SK-N-SH treated with all-trans-retinoic acid at 6 μM for 48 hours (cell line): ENCODE measurements at regions not wholly inside any gene's neighbourhood (a gene's known extent, or its start where the extent isn't known, plus 50 kb on each side); places are given as distances from the start of the nearest gene placed in this dataset.

Source experiments
- ATAC-seq: fragments of 200-7000 bp; cut with Tn5 transposase; 3 replicates; pipeline ENCODE4 v1.9.1; 2020; ENCODE audit warnings: mild to moderate bottlenecking, moderate library complexity
- ARNTL ChIP-seq: fragments of 450-650 bp; formaldehyde crosslinking; IDR thresholded peaks from 2 replicates; pipeline ENCODE4 v1.5.0; 2020; ENCODE audit warnings: low read depth, mild to moderate bottlenecking, moderate library complexity, borderline replicate concordance
- BACH2 ChIP-seq: fragments of 250-450 bp; sonication (Bioruptor Pico); IDR thresholded peaks from 2 replicates; pipeline ENCODE4 v1.9.0; 2021; ENCODE audit warnings: mild to moderate bottlenecking, borderline replicate concordance
- CREB5 ChIP-seq: fragments of 250-450 bp; sonication (Bioruptor Pico); IDR thresholded peaks from 2 replicates; pipeline ENCODE4 v1.5.1; 2020; ENCODE audit warnings: low read depth, mild to moderate bottlenecking, moderate library complexity
- CSDC2 ChIP-seq: fragments of 250-450 bp; sonication (Bioruptor Pico); IDR thresholded peaks from 2 replicates; pipeline ENCODE4 v1.5.0; 2020; ENCODE audit warnings: mild to moderate bottlenecking, moderate library complexity
- CSRNP3 ChIP-seq: fragments of 250-450 bp; sonication (Bioruptor Pico); IDR thresholded peaks from 2 replicates; pipeline ENCODE4 v1.5.1; 2021; ENCODE audit warnings: mild to moderate bottlenecking, moderate library complexity
- ESRRG ChIP-seq: fragments of 250-450 bp; sonication (Bioruptor Pico); IDR thresholded peaks from 2 replicates; pipeline ENCODE4 v1.6.1; 2021; ENCODE audit warnings: mild to moderate bottlenecking
- GLIS3 ChIP-seq: fragments of 250-450 bp; sonication (Bioruptor Pico); IDR thresholded peaks from 2 replicates; pipeline ENCODE4 v1.5.0; 2020; ENCODE audit warnings: mild to moderate bottlenecking, moderate library complexity
- ISL1 ChIP-seq: fragments of 250-450 bp; sonication (Bioruptor Pico); IDR thresholded peaks from 2 replicates; pipeline ENCODE4 v2.1.2; 2022; ENCODE audit warnings: mild to moderate bottlenecking, moderate library complexity
- OSR1 ChIP-seq: fragments of 250-450 bp; sonication (Bioruptor Pico); IDR thresholded peaks from 2 replicates; pipeline ENCODE4 v1.8.0; 2022; ENCODE audit warnings: moderate library complexity, mild to moderate bottlenecking, inconsistent platforms
- PATZ1 ChIP-seq: fragments of 250-450 bp; sonication (Bioruptor Pico); IDR thresholded peaks from 2 replicates; pipeline ENCODE4 v1.8.0; 2020; ENCODE audit warnings: mild to moderate bottlenecking, moderate library complexity, borderline replicate concordance
- POU6F1 ChIP-seq: fragments of 250-450 bp; sonication (Bioruptor Pico); IDR thresholded peaks from 2 replicates; pipeline ENCODE4 v1.8.0; 2021; ENCODE audit warnings: low read depth, mild to moderate bottlenecking, moderate library complexity, borderline replicate concordance
- PPARA ChIP-seq: fragments of 250-450 bp; sonication (Bioruptor Pico); IDR thresholded peaks from 2 replicates; pipeline ENCODE4 v1.5.0; 2020; ENCODE audit warnings: mild to moderate bottlenecking, borderline replicate concordance
- RARB ChIP-seq: fragments of 250-450 bp; sonication (Bioruptor Pico); IDR thresholded peaks from 2 replicates; pipeline ENCODE4 v1.8.0; 2021; ENCODE audit warnings: mild to moderate bottlenecking, moderate library complexity
- SNAI2 ChIP-seq: fragments of 250-450 bp; sonication (Bioruptor Pico); IDR thresholded peaks from 2 replicates; pipeline ENCODE4 v1.5.0; 2020; ENCODE audit warnings: mild to moderate bottlenecking, moderate library complexity
- TCF4 ChIP-seq: fragments of 250-450 bp; sonication (Bioruptor Pico); IDR thresholded peaks from 2 replicates; pipeline ENCODE4 v1.8.0; 2021; ENCODE audit warnings: mild to moderate bottlenecking, moderate library complexity, borderline replicate concordance
- TOX ChIP-seq: fragments of 250-450 bp; sonication (Bioruptor Pico); IDR thresholded peaks from 2 replicates; pipeline ENCODE4 v1.8.0; 2021; ENCODE audit warnings: mild to moderate bottlenecking, moderate library complexity, borderline replicate concordance
- TSHZ2 ChIP-seq: fragments of 250-450 bp; sonication (Bioruptor Pico); IDR thresholded peaks from 2 replicates; pipeline ENCODE4 v1.5.0; 2020; ENCODE audit warnings: mild to moderate bottlenecking, moderate library complexity
- ZC3H10 ChIP-seq: fragments of 250-450 bp; sonication (Bioruptor Pico); IDR thresholded peaks from 2 replicates; pipeline ENCODE4 v1.5.1; 2021; ENCODE audit warnings: mild to moderate bottlenecking, moderate library complexity
- ZFP3 ChIP-seq: fragments of 250-450 bp; sonication (Bioruptor Pico); IDR thresholded peaks from 2 replicates; pipeline ENCODE4 v1.5.0; 2020; ENCODE audit warnings: mild to moderate bottlenecking, moderate library complexity
- ZFP30 ChIP-seq: fragments of 450-650 bp; formaldehyde crosslinking; IDR thresholded peaks from 2 replicates; pipeline ENCODE4 v1.5.0; 2022; ENCODE audit warnings: mild to moderate bottlenecking, moderate library complexity
- ZNF70 ChIP-seq: fragments of 450-650 bp; formaldehyde crosslinking; IDR thresholded peaks from 2 replicates; pipeline ENCODE4 v1.5.0; 2020; ENCODE audit warnings: mild to moderate bottlenecking, moderate library complexity
- ZNF8 ChIP-seq: fragments of 450-650 bp; formaldehyde crosslinking; IDR thresholded peaks from 2 replicates; pipeline ENCODE4 v1.5.0; 2020; ENCODE audit warnings: mild to moderate bottlenecking, moderate library complexity

GRCh38 chr3:34439796-34440195, 641.4 kb downstream of the PDCD6IP start:
- no peak for ATAC-seq
- TF ChIP-seq ISL1 (CRISPR knock-in tag): no peak
- no peak for TF ChIP-seq OSR1 (CRISPR knock-in tag)
- no peak for TF ChIP-seq BACH2 (CRISPR knock-in tag)
- no peak for TF ChIP-seq TOX (CRISPR knock-in tag)
- TF ChIP-seq GLIS3 (CRISPR knock-in tag): no peak
- TF ChIP-seq POU6F1: no peak
- TF ChIP-seq ZNF70 (CRISPR knock-in tag): no peak
- TF ChIP-seq TCF4 (CRISPR knock-in tag): no peak
- no peak for TF ChIP-seq ZC3H10 (CRISPR knock-in tag)
- no peak for TF ChIP-seq ARNTL (CRISPR knock-in tag)
- TF ChIP-seq SNAI2 (CRISPR knock-in tag): no peak
- TF ChIP-seq ZFP30 (CRISPR knock-in tag): no peak
- no peak for TF ChIP-seq ESRRG (CRISPR knock-in tag)
- TF ChIP-seq ZFP3: no peak

- TF ChIP-seq BACH2 (CRISPR knock-in tag) (no peak), CSDC2 (no peak), ZNF8 (peak; percentile 75), PPARA (CRISPR knock-in tag) (no peak), SNAI2 (CRISPR knock-in tag) (no peak)
- no peak for ATAC-seq
Observed at GRCh38 chr3:34444137-34444536, 645.7 kb downstream of the PDCD6IP start.

- no peak for ATAC-seq
- TF ChIP-seq ZFP3 (no peak), TCF4 (CRISPR knock-in tag) (no peak), ESRRG (CRISPR knock-in tag) (no peak), SNAI2 (CRISPR knock-in tag) (no peak), ZC3H10 (CRISPR knock-in tag) (no peak), ZNF8 (no peak), RARB (no peak), PATZ1 (CRISPR knock-in tag) (no peak), TSHZ2 (CRISPR knock-in tag) (no peak), PPARA (CRISPR knock-in tag) (no peak), ARNTL (CRISPR knock-in tag) (no peak)
Observed at GRCh38 chr3:34449305-34449704, 650.9 kb downstream of the PDCD6IP start.

- no peak for TF ChIP-seq RARB
- no peak for TF ChIP-seq ZNF8
- no peak for TF ChIP-seq TOX (CRISPR knock-in tag)
- TF ChIP-seq OSR1 (CRISPR knock-in tag): no peak
- no peak for TF ChIP-seq ZFP3
- TF ChIP-seq PATZ1 (CRISPR knock-in tag): no peak
- TF ChIP-seq CSDC2: no peak
- no peak for TF ChIP-seq ZFP30 (CRISPR knock-in tag)
- no peak for TF ChIP-seq PPARA (CRISPR knock-in tag)
- no peak for TF ChIP-seq CREB5
- TF ChIP-seq POU6F1: no peak
- no peak for TF ChIP-seq GLIS3 (CRISPR knock-in tag)
- TF ChIP-seq ESRRG (CRISPR knock-in tag): no peak
- no peak for TF ChIP-seq CSRNP3 (CRISPR knock-in tag)
- ATAC-seq: no peak
Observed at GRCh38 chr3:34463414-34463813, 665.0 kb downstream of the PDCD6IP start.
